ENCODE measurements at regions not wholly inside any gene's neighbourhood (a gene's known extent, or its start where the extent isn't known, plus 50 kb on each side); places are given as distances from the start of the nearest gene placed in this dataset.

DNA sequence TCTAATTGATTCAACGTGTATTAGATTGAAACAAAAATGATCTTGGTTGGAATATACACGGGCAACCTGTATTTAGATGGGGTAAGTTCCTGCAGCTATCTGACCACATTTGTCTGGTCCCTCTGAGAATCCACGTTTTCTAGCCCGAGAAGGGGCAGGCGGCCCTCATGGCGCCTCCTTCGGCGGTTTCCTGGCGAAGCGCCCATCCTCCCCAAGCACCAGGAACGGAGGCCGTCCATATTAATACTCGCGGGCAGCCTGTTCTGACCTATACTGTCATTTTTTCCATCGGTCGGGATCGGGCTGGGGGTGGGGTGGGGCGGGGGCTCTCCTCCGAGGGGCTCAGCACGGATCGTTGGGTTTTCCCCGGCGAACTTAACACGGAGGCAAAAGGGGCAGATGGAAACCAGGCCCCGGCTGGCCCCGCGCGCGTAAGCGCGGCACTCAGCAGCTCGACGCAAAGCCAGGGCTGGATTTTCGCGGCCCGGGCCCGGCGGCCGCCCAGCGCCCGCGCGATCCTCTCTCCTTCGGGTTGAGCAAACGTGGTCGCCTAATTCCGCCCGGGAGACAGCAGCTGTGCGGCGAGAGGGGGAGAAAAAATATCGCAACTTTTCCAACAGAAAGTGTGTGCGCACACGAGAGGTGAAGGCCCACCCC lies 77.2 kb upstream of the BCOR start:
- peak overlapping the region; percentile 42 for H3K4me3 ChIP-seq (ENCODE audit: extremely low read depth, insufficient read depth, low read length, poor library complexity, severe bottlenecking)
- H3K9me3 ChIP-seq (ENCODE audit: control insufficient read depth, low read length) = no peaks in the 10 kb centered on the region
- H3K4me1 ChIP-seq (ENCODE audit: control insufficient read depth, insufficient read depth, low read length, poor library complexity, severe bottlenecking) = peaks cover 11% of the 10 kb centered on the region
- no peaks in the 10 kb centered on the region for H3K36me3 ChIP-seq (ENCODE audit: control insufficient read depth, insufficient read depth, low read length)
- H3K27ac ChIP-seq (ENCODE audit: low read depth, low read length, severe bottlenecking) = peak overlapping the region; percentile 53
- WGBS, 2 experiments (ENCODE audit: insufficient coverage in 2 of 2) = 0 to 1% methylated on average over 1 to 27 of the region's 53 CpGs

DNA sequence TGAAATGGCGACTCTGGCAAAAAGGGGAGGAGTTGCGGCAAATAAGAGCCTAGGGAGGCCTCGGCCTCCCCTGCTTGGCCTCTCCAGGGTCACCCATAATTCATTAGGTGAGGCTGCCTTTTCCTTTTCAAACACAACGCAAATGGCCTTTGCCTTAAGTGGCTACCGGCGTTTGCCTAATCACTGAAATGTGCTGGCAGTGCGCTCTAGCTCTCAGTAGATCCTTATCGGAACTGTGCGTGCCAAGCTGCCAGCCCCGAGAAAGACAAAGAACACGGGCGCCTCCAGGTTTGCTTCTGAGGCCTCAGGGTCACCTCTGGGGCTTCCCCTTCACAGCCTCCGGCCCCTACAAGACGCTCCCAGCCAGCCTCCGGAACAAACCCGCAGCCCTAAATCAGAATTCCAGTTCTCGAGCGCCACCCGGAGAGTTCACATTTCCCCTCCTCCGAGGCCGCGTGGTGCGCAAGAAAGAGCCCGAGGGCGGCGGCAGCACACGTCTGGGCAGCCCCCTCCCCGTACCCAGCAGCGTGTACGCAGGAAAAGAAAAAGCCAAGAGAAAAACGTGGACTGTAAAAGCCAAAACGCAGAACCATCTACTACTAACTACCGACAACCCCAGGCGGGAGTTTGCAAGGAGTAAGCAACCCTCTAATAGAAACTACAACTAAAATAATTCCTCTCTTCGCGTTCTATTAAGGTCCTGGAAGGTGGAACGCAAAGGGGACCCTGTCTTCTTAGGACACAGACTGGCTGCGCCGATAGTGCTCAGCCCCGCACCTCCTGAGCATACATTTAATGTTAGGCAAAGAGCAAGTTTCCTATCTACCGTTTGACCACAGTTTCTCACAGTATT lies 76.5 kb upstream of the BCOR start:
- H3K36me3 ChIP-seq (ENCODE audit: control insufficient read depth, insufficient read depth, low read length) = no peaks in the 10 kb centered on the region
- peaks cover 13% of the 10 kb centered on the region for H3K4me1 ChIP-seq (ENCODE audit: control insufficient read depth, insufficient read depth, low read length, poor library complexity, severe bottlenecking)
- 10 to 17% methylated on average over 6 to 10 of the region's 41 CpGs for WGBS, 2 experiments (ENCODE audit: insufficient coverage in 2 of 2)
- peak overlapping the region; percentile 42 for H3K4me3 ChIP-seq (ENCODE audit: extremely low read depth, insufficient read depth, low read length, poor library complexity, severe bottlenecking)
- no peaks in the 10 kb centered on the region for H3K9me3 ChIP-seq (ENCODE audit: control insufficient read depth, low read length)
- peak overlapping the region; percentile 53 for H3K27ac ChIP-seq (ENCODE audit: low read depth, low read length, severe bottlenecking)

DNA sequence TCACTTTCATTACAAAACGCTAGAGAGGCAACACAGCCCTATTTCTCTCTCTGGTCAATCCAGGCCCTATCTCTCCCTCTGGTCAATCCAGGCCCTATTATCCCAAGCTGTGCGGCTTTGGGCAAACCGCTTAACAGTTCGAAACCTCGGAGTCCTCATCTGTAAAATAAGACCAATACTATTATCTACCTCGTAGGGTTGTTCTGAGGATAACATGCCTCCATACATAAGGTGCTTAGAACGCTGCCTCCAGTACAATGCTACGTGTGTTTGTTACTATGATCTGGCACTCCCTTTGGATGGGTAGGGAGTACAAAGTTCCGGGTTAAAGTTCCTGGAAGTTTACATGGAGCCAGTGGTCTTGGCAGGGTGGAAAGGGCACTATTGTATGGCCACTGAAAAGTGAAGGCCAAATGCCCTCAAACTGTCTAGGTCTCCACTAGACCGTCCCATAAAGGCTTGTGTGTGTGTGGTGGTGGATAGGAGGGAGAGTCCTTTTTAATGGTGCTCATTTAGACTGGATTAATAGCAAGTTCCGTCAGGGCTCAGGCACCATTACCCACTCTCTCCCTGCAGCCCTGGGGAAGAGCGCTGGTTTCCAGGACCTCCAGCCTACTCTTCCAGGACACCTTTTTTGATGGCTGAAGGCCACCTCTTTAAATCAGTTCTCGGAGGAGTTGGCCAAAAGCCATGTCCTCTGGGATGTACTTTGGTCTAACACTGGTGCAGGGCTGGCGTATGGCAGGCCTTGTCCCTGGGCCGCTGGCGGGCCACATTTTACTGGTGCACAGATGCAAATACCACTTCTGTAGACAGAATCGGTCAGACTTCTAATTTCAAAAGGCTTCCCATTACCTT lies 75.6 kb upstream of the BCOR start:
- WGBS, 2 experiments (ENCODE audit: insufficient coverage in 2 of 2) = 64% methylated on average over 6 to 7 of the region's 17 CpGs
- Histone ChIP-seq H3K27ac (ENCODE audit: low read depth, low read length, severe bottlenecking) (no peak overlapping the region), H3K4me1 (ENCODE audit: control insufficient read depth, insufficient read depth, low read length, poor library complexity, severe bottlenecking) (peaks cover 16% of the 10 kb centered on the region)

DNA sequence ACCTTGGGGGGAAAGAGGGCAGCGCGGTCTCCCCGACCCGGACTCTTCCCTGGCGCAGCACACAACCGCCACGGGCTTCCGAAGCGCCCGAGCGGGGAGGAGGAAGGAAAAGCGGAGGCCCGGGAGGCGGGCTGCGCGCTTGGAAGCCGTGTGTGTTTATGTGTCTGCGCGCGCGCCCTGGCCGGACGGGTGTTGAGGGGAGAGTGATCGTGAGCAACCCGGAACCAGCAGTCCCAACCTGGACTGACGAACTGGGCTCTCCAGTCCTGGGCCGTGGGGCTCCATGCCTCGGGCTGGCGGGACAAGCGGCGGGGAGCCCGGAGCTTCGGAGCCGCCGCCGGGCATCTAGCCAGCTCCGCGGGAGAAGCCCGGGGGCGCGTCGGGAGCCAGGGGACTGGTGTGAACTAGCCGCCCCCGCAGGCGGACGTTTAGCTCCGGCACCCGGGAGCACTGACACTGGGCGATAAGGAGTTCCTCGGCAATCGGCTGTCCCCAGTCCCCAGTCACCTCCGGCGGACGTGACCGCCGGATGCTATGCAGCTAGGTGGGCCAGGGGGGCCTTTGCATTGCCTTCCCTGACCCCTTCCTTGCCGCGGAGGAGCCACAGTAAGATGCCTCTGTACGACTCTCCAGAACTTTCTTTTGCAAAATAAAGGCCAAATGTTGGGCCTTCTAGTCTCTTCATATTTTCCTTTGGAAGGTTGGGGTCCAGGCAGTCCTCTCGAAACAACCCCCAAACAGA lies 74.8 kb upstream of the BCOR start:
- H3K4me1 ChIP-seq (ENCODE audit: control insufficient read depth, insufficient read depth, low read length, poor library complexity, severe bottlenecking) = peaks cover 18% of the 10 kb centered on the region
- no peak overlapping the region for H3K27ac ChIP-seq (ENCODE audit: low read depth, low read length, severe bottlenecking)
- H3K9me3 ChIP-seq (ENCODE audit: control insufficient read depth, low read length) = no peaks in the 10 kb centered on the region
- H3K4me3 ChIP-seq (ENCODE audit: extremely low read depth, insufficient read depth, low read length, poor library complexity, severe bottlenecking) = peak overlapping the region; percentile 24
- H3K36me3 ChIP-seq (ENCODE audit: control insufficient read depth, insufficient read depth, low read length) = no peaks in the 10 kb centered on the region
- 2 to 30% methylated on average over 5 to 30 of the region's 60 CpGs for WGBS, 2 experiments (ENCODE audit: insufficient coverage in 2 of 2)

More for the DNA sequence above, 75.6 kb upstream of the BCOR start:
- Histone ChIP-seq H3K36me3 (ENCODE audit: control insufficient read depth, insufficient read depth, low read length) (no peaks in the 10 kb centered on the region), H3K4me3 (ENCODE audit: extremely low read depth, insufficient read depth, low read length, poor library complexity, severe bottlenecking) (no peak overlapping the region), H3K9me3 (ENCODE audit: control insufficient read depth, low read length) (no peaks in the 10 kb centered on the region)

DNA sequence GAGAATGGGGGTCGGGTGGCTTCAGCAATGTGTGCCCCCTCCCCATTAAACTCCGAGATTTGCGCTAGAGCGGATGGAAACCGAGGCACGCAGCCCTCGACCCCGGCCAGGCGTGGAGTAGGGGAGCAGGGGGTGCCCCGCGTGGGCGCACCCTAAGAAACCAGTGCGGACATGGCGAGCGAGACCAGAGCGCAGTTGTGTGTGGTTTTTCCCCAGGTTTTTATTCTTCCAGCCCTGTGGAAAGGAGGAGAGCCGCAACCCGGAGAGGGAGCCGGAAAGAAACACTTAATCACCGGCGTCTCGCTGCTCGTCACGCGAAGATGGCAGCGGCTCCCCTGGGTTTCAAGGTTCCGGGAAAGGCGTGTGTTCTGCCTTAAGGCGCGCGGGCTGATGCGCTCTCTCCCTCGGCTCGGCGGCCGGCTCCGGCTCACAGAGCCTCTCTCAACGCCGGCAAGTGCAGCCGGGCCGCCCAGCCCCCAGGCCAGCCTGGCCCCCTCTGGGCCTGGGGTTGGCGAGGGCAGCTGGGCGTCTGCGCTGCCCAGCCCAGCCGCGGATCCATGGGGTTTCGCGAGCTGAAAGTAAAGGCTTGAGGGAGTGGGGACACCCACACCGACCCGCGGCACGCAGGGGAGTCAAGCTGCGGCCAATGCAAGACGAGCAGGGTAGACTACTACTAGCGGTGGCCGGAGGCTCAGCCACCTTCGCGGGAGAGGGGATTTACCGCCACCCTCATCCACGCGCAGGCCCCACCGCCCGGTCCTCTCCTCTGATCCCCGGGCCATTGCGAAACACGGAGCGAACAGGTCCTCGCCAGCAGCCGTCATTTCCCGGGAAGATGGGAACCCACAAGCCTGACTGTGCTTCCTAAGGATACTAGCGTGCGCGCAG lies 74.0 kb upstream of the BCOR start:
- Histone ChIP-seq H3K27ac (ENCODE audit: low read depth, low read length, severe bottlenecking) (no peak overlapping the region), H3K4me1 (ENCODE audit: control insufficient read depth, insufficient read depth, low read length, poor library complexity, severe bottlenecking) (peaks cover 22% of the 10 kb centered on the region), H3K4me3 (ENCODE audit: extremely low read depth, insufficient read depth, low read length, poor library complexity, severe bottlenecking) (peak overlapping the region; percentile 24), H3K9me3 (ENCODE audit: control insufficient read depth, low read length) (no peaks in the 10 kb centered on the region), H3K36me3 (ENCODE audit: control insufficient read depth, insufficient read depth, low read length) (no peaks in the 10 kb centered on the region)
- WGBS, 2 experiments (ENCODE audit: insufficient coverage in 2 of 2) = 0 to 2% methylated on average over 15 to 28 of the region's 73 CpGs

DNA sequence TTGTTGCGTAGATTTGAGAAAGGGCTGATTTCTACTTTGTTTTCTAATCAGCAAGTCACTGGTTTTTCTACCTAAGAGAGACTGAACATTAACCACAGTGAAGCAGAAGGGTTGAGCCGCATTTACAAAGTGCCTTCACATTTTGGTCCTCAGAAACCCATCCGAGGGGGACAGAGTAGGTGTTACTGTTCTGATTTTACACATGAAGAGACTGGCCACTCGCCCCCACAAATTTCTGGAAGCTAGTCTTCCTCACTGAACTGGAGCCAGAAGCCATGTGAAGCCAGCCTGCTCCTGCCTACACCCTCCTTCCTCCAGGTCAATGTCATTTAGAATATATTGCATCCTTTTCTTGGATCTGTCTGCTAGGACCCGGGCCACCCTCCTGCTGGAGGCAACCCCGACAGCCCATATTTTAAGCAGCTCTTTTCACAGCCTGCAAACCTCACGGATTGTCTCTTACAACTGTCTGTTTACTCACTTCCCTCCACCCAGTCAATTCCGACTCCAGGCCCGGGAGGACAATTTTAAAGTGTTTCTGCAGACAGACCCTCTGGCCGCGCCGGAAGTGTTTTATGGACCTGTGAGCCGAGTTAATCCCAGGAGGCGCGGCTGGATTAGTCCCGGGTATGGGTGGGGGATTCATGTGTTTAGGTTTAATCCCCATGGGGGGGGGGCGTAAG lies 73.2 kb upstream of the BCOR start:
- H3K4me3 ChIP-seq (ENCODE audit: extremely low read depth, insufficient read depth, low read length, poor library complexity, severe bottlenecking) = peak overlapping the region; percentile 24
- H3K9me3 ChIP-seq (ENCODE audit: control insufficient read depth, low read length) = no peaks in the 10 kb centered on the region
- peaks cover 25% of the 10 kb centered on the region for H3K4me1 ChIP-seq (ENCODE audit: control insufficient read depth, insufficient read depth, low read length, poor library complexity, severe bottlenecking)
- no peaks in the 10 kb centered on the region for H3K36me3 ChIP-seq (ENCODE audit: control insufficient read depth, insufficient read depth, low read length)
- H3K27ac ChIP-seq (ENCODE audit: low read depth, low read length, severe bottlenecking) = peak overlapping the region; percentile 36
- WGBS, 2 experiments (ENCODE audit: insufficient coverage in 2 of 2) = 0 to 10% methylated on average over 2 to 4 of the region's 17 CpGs

DNA sequence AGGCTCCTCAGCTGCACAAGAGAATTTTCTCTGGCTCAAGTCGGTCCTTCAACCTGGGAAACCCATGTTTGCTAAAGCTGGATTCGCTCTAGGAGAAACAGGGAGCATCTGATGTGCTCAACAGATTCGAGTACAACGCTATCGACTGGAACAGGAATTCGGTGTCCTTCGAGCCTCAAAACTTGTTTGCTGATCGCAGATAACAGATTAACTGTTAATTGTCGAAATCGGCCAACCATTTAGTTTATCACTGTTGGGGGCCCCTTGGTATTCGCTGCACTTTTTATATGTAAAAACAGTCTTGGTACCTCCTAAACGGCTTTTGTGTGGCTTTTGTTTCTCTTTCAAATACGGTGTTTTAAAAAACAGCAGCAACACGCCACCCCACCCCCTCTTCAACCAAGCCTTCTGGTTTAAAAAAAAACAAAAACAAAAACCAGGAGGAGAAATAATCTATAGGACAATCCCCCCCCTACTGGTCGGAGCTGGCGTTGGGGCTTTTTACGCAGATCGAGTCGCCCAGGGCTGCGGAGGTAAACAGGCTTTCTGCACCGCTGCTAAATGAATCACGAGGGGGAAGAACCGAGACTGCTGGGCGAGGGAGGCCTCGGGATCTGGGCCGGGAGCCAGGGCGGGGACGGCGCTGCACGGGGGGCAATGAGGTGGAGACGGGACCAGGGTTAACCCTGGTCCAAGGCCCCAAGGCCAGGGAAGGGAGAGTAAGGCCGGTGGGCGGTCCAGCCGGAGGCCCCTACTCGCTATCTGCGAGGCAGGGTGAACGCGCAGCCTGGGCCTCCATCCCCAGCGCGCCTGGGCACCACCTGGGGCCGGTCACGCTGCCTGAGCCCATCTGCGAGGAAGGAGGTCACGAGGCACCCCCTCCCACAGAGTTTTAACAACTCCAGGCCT lies 71.7 kb upstream of the BCOR start:
- no peak overlapping the region for H3K4me3 ChIP-seq (ENCODE audit: extremely low read depth, insufficient read depth, low read length, poor library complexity, severe bottlenecking)
- peaks cover 29% of the 10 kb centered on the region for H3K4me1 ChIP-seq (ENCODE audit: control insufficient read depth, insufficient read depth, low read length, poor library complexity, severe bottlenecking)
- WGBS, 2 experiments (ENCODE audit: insufficient coverage in 2 of 2) = 3 to 5% methylated on average over 12 to 28 of the region's 44 CpGs
- no peaks in the 10 kb centered on the region for H3K36me3 ChIP-seq (ENCODE audit: control insufficient read depth, insufficient read depth, low read length)
- no peak overlapping the region for H3K27ac ChIP-seq (ENCODE audit: low read depth, low read length, severe bottlenecking)
- no peaks in the 10 kb centered on the region for H3K9me3 ChIP-seq (ENCODE audit: control insufficient read depth, low read length)

DNA sequence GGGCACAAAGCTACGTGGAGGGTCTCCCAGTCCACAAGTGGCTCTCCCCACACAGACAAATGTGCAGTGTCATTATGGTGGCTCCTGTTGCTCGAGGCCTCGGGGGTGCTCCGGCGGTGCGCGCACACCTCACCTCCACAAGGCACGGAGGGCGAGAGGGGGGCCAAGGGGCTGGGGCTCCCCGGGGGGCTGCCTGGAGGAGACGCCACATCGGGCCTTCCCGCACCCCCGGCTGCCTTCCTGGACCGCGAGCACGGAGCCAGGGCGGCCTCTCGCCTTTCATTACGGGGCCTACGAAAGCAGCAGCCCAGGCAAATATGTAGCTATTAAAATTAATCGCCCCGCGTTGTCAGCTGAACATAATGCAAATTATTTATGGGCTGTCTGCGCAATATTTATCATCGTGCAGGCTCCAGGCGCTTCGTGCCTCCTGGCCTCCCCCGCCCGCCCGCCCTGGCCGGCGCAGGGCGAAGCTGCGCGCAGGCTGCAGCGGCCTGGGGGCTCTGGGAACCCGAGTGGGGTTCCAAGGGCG lies 70.8 kb upstream of the BCOR start:
- Histone ChIP-seq H3K4me1 (ENCODE audit: control insufficient read depth, insufficient read depth, low read length, poor library complexity, severe bottlenecking) (peaks cover 29% of the 10 kb centered on the region), H3K4me3 (ENCODE audit: extremely low read depth, insufficient read depth, low read length, poor library complexity, severe bottlenecking) (no peak overlapping the region), H3K27ac (ENCODE audit: low read depth, low read length, severe bottlenecking) (no peak overlapping the region), H3K36me3 (ENCODE audit: control insufficient read depth, insufficient read depth, low read length) (no peaks in the 10 kb centered on the region), H3K9me3 (ENCODE audit: control insufficient read depth, low read length) (no peaks in the 10 kb centered on the region)
- 3 to 5% methylated on average over 4 to 22 of the region's 39 CpGs for WGBS, 2 experiments (ENCODE audit: insufficient coverage in 2 of 2)
